ENCODE measurements at regions not wholly inside any gene's neighbourhood (a gene's known extent, or its start where the extent isn't known, plus 50 kb on each side); places are given as distances from the start of the nearest gene placed in this dataset.

GRCh38 chr13:99698010-99698815, 196.9 kb downstream of the TM9SF2 start:
- intact Hi-C loops (cut with micrococcal nuclease): no loop called here
- Mint-ChIP-seq H3K36me3 (ENCODE audit: insufficient read depth, unreplicated experiment) (no peaks in the 10 kb centered on the region), H3K27me3 (ENCODE audit: insufficient read depth, unreplicated experiment) (no peaks in the 10 kb centered on the region), H3K4me1 (ENCODE audit: insufficient read depth, unreplicated experiment) (no peaks in the 10 kb centered on the region), H3K9me3 (ENCODE audit: unreplicated experiment) (no peaks in the 10 kb centered on the region), H3K4me3 (ENCODE audit: unreplicated experiment) (no peak overlapping the region), H3K27ac (ENCODE audit: low read depth, unreplicated experiment) (no peak overlapping the region)
- ChIA-PET POLR2A (no interaction called here), CTCF (interaction anchor here (0.6 to 1.2 kb wide), 3 partner anchors 21 to 554 kb away, joined by 3 to 4 read pairs (median 4); no protein-coding TSS in a partner anchor)
- no peak for DNase-seq (ENCODE audit: unreplicated experiment)
- no peak for TF ChIP-seq CTCF (IDR thresholded peaks at IDR 0.05; ENCODE audit: unreplicated experiment)
- no TSS peak for BruUV-seq (replicated peaks)

- CTCF ChIA-PET: interaction anchor here (0.6 to 1.1 kb wide), 2 partner anchors 13 to 819 kb away, joined by 3 read pairs; no protein-coding TSS in a partner anchor
- Mint-ChIP-seq H3K27me3 (ENCODE audit: insufficient read depth, unreplicated experiment) (no peaks in the 10 kb centered on the region), H3K9me3 (ENCODE audit: unreplicated experiment) (no peaks in the 10 kb centered on the region), H3K27ac (ENCODE audit: low read depth, unreplicated experiment) (no peak overlapping the region), H3K36me3 (ENCODE audit: insufficient read depth, unreplicated experiment) (no peaks in the 10 kb centered on the region), H3K4me3 (ENCODE audit: unreplicated experiment) (no peak overlapping the region), H3K4me1 (ENCODE audit: insufficient read depth, unreplicated experiment) (no peaks in the 10 kb centered on the region)
- TF ChIP-seq CTCF (IDR thresholded peaks at IDR 0.05; ENCODE audit: unreplicated experiment): no peak
- no peak for DNase-seq (ENCODE audit: unreplicated experiment)
- intact Hi-C loops (cut with micrococcal nuclease): no loop called here
- no TSS peak for BruUV-seq (replicated peaks)
- POLR2A ChIA-PET: interaction anchor here (0.6 kb wide), 1 partner anchor 12 kb away, joined by 3 read pairs; no protein-coding TSS in a partner anchor
Measured at GRCh38 chr13:99695857-99696256, 194.6 kb downstream of the TM9SF2 start.

GRCh38 chr13:99693852-99694611, 192.8 kb downstream of the TM9SF2 start:
- BruUV-seq (replicated peaks): no TSS peak
- no peak for DNase-seq (ENCODE audit: unreplicated experiment)
- CTCF ChIA-PET: no interaction called here
- Mint-ChIP-seq H3K4me3 (ENCODE audit: unreplicated experiment) (no peak overlapping the region), H3K9me3 (ENCODE audit: unreplicated experiment) (no peaks in the 10 kb centered on the region), H3K27ac (ENCODE audit: low read depth, unreplicated experiment) (peak overlapping the region; percentile 36), H3K36me3 (ENCODE audit: insufficient read depth, unreplicated experiment) (no peaks in the 10 kb centered on the region), H3K4me1 (ENCODE audit: insufficient read depth, unreplicated experiment) (no peaks in the 10 kb centered on the region), H3K27me3 (ENCODE audit: insufficient read depth, unreplicated experiment) (no peaks in the 10 kb centered on the region)
- POLR2A ChIA-PET: no interaction called here
- intact Hi-C loops (cut with micrococcal nuclease): no loop called here
- TF ChIP-seq CTCF (IDR thresholded peaks at IDR 0.05; ENCODE audit: unreplicated experiment): no peak

- DNase-seq (ENCODE audit: unreplicated experiment): no peak
- H3K9me3 Mint-ChIP-seq (ENCODE audit: unreplicated experiment): no peaks in the 10 kb centered on the region
- TF ChIP-seq CTCF (IDR thresholded peaks at IDR 0.05; ENCODE audit: unreplicated experiment): no peak
- intact Hi-C loops (cut with micrococcal nuclease): no loop called here
- no peaks in the 10 kb centered on the region for H3K4me1 Mint-ChIP-seq (ENCODE audit: insufficient read depth, unreplicated experiment)
- ChIA-PET CTCF (no interaction called here), POLR2A (no interaction called here)
- peak overlapping the region; percentile 36 for H3K27ac Mint-ChIP-seq (ENCODE audit: low read depth, unreplicated experiment)
- no TSS peak for BruUV-seq (replicated peaks)
- no peaks in the 10 kb centered on the region for H3K36me3 Mint-ChIP-seq (ENCODE audit: insufficient read depth, unreplicated experiment)
- H3K27me3 Mint-ChIP-seq (ENCODE audit: insufficient read depth, unreplicated experiment): no peaks in the 10 kb centered on the region
- H3K4me3 Mint-ChIP-seq (ENCODE audit: unreplicated experiment): no peak overlapping the region
Measured at GRCh38 chr13:99693351-99693750, 192.1 kb downstream of the TM9SF2 start.

All from MCF 10A (cell line).